ENCODE measurements at regions not wholly inside any gene's neighbourhood (a gene's known extent, or its start where the extent isn't known, plus 50 kb on each side); places are given as distances from the start of the nearest gene placed in this dataset.

DNA sequence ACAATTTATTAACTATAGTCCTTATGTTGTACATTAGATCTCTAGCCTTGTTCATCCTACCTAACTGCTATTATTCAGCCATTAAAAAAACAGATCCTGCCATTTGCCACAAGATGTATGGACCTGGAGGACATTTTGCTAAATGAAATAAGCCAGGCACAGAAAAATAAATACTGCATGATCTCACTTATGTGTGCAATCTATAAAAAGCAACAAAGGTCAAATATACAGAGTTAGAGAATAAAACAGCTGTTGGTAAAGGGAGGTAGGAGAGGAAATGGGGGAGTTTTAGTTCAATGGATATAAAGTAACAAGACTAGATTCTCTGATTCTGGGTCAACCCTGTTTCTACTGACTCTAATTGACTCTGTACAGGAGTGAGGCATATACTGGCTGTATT lies 103.3 kb upstream of the FAM9C start:
- DNase-seq (ENCODE audit: low read depth), result no peak

DNA sequence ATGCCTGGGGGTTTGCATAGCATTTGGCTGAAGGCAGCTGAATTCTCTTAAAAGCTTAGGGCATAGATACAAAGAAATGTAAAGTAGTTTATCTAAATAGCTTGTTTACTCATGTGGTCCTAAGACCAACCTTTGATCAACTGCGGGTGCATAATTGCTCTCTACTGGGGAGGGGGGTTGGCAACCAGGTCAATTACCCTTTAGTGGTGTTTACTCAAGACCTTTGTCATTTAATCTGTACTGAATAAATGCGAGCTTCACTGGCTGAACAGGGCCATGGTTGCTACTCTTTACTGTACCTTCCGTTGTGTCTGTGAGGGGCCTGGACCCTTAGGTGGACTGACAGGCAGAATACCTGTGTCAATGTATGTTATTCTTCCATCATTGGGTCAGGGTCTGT lies 102.7 kb upstream of the FAM9C start:
- no peak for DNase-seq (ENCODE audit: low read depth)

DNA sequence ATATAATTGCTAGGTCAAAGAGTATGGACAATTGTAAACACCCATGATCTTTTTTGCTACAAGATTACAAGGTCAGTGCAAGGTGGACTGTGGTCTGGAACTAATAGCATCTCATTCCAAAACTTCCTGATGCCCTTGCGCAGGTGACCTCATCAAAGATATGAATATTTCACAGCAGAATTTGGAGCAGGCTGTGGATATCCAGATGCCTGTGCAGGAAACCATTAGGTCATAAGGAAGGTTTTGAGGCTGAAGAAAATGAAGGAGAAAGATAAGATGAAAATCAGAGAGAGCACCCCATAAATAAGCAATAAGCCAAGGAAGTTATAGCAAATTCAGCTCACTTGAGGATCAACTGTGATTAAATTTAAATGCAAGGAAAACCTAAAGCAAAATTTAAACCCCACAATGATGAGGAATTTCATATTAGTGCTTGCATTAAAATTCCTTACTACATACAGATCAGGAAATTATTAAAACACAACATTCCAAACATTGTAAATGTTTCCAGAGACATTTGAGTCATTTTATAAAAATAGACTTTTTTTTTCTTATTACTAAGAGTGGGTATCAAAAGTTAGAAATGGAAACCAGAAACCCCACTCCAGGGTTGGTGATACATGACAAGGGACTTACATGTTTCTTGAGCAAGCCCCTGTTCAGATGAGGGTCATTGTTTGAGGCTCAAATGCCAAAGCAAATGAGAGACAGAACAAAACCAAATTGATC lies 100.7 kb upstream of the FAM9C start:
- DNase-seq (ENCODE audit: low read depth), result no peak

DNA sequence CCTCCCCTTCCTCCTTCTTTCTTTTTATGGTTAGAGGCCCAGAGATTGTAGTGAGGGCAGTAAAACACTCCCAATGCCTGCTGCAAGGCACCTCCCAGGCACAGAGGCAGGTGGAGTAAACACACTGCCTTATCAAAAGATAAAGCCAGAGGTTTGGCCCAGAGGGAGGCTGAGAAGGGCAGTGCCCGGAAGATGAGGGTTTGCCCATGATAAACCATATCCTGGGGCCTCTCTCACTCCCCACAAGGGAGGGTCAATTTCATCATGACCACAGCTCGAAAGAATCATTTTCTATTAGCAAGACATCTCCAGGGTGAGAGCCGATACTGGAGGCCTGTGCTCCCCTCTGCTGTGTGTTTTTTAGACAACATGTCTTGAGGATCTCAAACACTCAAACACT lies 98.5 kb upstream of the FAM9C start:
- no peak for DNase-seq (ENCODE audit: low read depth)

DNA sequence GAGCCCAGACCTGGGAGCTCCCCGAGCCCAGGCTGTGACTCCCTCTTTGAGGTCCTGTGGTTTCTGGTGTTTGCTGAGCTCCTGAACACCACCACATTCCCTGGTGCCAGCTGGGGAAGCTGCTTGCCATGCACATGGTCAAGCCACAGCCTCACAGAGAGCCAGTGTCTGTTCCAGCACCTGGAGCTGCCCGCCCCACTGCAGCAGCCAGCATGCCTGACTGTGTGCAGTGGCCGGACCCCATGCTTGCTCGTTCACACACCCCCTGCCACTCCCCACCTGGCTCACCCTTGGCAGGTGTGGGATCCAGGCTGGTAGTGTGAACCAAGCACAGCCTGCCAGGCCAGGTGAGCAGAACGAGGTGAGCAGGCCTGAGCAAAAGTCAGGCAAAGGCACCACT lies 95.6 kb upstream of the FAM9C start:
- DNase-seq (ENCODE audit: low read depth), result no peak

DNA sequence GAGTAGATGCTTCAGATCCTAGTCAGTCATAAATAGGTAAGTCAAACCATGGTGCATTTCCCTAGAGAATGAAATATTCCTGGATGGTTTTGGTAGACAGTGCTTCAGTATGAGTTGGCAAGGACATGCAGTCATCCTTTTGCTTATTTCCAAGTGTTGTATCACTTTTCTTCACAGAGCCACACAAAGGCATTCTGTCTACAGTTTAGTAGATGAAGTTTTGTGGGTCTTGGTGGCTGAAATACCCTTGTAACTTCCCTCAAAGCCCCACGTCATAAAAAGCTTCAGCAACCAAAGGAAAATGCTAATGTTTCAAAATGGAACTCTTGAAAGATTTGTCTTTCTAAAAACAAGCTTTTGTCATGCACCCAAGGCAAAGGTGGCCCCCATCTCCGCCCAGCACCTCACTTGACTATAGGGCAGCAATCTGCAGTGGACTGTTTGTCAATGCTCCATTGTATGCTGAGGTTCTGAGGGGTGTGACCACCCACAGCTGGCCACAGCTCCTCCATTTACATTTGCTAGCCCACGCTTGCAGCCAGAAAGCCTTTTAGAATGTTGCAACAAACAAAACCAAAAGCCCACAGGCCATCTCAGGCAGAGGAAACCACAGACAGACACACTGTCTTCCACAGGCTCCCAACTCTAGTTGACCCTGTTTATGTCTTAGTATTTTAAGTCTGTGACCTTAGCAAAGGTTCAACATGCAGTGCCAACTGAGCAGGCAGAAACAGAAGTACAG lies 87.1 kb upstream of the FAM9C start:
- DNase-seq (ENCODE audit: low read depth), result no peak

DNA sequence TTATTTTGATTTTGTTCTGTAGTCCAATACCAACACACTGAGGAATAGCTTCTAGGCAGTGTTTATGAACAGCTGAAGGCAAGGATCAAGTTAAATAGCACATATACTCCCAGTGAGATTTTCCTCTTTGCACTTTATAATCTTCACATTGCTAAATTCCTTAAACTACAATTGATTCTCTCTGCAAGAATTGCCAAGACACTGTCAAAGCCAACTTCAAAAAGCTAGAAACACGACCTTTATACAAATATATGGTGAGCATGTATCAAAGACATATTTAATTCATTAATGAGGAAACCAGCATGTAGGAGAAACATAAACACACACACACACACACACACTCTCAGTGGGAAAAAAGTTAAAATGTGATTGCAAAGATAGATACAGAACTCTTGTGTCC lies 86.4 kb upstream of the FAM9C start:
- no peak for DNase-seq (ENCODE audit: low read depth)

DNA sequence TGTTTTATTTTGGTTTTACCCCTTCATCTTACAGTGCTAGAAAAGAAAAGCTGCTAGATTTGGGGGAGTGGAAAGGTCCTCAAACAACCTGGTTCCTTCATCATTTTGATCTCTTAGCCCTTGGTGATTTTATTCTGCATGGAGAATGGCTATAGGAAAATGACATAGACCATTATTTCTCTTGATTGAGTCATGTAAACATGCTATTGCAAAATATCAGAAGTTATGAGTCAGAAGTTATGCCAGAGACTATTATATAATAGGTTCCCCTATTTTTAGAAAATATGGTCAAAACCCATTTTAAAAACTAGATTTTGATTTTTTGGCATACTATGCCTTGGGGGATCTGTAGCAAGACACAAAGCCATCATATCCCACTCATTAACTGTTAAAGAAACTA lies 83.7 kb upstream of the FAM9C start:
- DNase-seq (ENCODE audit: low read depth), result no peak

DNA sequence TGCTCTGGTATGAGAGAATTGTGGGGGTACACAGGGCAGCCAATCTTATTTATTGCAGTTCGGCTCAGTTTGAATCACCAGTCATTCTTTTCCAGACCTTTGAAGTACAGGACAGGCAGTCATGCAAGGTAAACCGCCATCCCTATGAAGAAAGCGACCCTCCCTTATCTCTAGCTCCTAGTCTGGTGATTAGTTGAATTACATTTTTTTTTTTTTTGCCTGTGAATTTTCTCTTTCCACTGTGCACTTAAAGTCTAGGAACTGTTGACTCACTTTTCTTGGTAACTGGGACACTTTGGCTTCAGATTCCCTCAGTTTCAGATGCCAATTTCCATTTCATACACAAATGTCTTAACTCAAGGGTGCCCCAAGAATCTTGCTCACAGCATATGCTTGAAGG lies 82.4 kb upstream of the FAM9C start:
- no peak for DNase-seq (ENCODE audit: low read depth)

DNA sequence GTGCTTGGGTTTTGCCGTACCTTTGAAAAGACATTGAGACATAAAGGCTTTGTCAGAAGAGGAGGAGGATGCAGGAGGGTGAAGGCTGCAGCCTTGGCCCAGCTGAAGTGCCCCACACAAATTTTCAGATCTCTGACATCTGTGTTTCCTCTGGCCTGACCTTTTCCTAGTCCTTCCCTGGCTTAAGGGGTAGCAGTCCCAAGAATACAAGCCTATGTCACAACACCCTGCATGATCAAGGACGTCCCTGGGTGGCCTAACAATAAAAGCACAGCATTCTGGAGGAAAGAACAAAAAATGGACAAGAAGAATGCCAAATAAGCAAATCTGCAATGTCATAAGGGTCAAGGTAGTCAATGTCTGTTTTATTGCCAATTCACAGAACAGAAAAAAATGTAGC lies 80.8 kb upstream of the FAM9C start:
- no peak for DNase-seq (ENCODE audit: low read depth)

DNA sequence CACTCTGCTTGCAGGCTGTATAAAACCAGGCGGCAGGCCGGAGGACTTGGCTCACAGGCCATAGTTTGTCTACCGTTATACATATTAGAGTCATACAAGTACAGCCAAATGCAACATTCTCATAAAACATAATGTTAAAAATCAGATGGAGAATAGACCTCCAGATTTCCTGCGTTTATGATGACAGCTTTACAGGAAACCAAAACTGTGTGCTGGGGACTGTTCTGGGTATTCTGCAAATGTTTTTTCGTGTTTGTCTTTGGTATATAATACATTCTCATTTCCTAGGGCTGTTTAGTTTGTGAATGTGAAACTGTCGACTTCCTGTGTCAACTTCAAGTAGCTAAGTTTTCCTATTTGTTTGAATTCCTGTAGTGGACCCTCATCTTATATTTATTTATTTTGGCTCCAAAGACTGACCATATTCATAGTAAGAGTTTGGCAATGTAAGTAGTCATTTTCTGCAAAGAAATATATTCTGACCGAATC lies 79.5 kb upstream of the FAM9C start:
- no peak for DNase-seq (ENCODE audit: low read depth)

DNA sequence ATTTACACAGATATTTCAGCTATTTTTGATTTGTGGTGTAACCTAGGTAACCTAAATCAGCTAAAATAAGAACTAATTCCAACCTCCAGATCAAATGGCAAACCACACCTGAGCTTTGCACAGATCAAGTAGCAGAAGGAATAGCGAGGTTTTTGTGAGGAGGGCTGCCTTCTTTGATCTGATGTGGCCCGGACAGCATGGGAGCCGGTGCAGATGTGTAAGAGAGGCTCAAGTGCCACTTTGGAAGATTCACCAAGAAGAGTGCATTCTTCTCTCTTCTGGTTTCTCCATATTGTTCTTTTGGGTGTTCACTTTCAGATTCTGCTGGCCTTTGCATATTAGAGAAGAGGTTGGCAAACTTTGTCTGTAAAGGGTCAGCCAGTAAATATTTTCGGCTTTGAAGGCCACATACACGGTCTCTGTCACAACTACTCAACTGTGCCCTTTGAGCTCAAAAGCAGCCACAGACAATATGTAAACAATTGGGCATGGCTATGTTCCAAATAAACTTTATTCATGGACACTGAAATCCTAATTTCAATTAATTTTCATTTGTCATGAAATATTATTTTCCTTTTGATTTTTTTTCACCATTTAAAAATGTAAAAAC lies 78.9 kb upstream of the FAM9C start:
- no peak for DNase-seq (ENCODE audit: low read depth)

DNA sequence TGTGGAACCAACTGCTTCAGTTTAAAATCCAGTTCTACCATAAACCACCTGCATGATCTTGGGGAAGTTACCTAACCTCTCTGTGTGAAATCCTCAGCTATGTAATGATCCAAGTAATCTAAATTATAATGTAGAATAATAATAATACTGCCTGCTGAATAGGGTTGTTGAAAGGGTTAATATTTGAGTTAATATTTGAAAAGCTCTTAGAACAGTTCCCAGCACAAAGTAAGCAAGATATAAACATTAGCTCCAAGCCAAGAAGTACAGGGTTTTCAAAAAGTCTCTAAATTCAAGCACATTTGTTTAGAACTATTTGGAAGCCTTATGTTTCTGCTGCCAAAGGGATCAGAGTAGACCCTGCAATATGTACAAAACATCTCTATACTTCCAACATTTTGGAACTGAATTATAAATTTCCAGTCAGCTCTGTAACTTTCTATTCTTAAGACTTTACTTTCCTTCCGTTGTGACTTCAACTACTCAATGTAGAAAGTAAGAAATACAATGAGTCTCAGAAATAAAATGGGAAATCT lies 76.7 kb upstream of the FAM9C start:
- DNase-seq (ENCODE audit: low read depth), result no peak

DNA sequence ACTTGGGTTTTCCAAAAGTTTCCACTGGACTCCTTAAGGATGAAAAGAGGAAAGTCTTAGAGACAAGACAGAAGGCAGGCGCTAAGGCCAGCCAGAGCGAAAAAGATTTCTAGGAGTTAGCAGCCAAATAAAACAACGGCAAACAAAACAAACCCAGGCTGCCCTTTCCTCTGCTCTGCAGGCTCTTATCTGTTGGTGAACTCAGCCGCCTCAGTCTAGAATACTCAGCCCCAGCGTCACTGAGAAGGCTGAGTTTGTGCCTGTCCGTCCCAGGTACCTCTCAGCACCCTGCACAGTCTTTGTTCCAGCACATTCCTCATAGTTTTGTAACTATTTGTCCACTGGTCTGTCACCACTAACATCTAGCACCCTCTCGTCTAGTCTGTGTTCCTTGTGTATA lies 75.6 kb upstream of the FAM9C start:
- DNase-seq (ENCODE audit: low read depth), result no peak

DNA sequence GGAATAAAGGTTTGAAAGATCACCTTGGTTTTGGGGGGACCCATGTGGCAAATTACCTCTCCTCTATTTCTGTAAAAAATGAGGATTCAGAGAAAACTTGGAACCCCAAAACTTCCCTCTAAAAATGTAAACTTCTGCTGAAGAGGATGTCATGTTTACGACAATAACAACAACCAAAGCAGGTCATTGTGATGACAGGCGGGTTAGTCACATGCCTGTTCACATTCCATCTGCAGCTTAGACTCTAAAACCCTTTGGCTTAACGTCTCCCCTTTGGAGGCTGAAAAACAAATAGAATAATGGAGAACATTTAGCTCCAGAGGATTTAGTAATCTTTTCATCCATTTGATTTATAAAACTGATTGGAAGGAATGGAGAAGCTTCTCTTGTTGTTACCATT lies 75.0 kb upstream of the FAM9C start:
- DNase-seq (ENCODE audit: low read depth), result no peak

DNA sequence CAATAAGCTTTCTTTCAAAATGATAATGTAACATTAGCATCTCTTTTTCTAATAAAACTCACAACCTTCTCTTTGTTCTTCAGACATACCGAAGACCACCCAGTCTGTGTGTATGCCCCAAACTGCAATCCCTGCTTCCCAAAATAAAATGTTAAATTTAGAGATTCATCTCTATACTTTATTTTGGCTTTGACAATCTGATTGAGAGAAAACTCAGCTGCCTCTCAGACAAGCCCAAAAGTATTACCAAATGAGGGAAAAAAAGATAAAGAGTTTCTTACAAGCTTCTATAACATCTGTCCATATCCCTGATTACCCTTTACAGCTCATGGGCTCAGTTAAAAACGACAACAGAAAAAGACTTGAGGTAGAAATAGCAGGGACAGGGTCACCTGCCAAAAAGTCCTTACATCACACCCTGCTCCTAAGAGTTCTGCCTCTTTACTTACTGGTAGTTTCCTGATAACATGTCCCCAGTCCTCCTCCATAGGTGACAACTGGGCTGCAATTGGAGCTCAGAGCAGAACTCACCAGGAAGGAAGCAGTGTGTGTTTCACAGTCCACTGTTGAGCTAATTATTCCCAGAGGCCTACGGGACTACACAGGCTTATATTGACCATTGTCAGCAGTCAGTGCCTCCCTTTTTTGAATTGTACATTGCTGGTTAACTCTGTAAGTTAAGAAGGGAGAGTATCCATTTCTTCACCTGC lies 70.9 kb upstream of the FAM9C start:
- DNase-seq (ENCODE audit: low read depth), result no peak

DNA sequence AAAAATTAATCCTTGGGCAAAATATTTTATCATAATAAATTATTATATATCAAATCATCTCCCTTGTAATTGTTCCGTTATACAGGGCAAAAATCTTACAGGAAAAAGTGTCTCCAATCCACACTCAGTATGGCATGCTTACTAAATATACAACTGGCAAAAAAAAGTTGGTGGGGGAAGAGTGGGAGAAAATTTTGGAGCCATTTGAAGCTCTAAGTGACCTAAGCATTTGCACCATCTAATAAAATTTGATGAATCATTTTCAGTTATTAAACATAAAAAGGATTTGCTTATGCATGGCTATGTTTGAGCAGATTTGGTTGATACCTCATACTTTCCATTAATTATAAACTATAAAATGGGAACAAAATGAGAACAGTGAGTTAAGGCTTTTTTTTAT lies 68.1 kb upstream of the FAM9C start:
- DNase-seq (ENCODE audit: low read depth), result no peak

DNA sequence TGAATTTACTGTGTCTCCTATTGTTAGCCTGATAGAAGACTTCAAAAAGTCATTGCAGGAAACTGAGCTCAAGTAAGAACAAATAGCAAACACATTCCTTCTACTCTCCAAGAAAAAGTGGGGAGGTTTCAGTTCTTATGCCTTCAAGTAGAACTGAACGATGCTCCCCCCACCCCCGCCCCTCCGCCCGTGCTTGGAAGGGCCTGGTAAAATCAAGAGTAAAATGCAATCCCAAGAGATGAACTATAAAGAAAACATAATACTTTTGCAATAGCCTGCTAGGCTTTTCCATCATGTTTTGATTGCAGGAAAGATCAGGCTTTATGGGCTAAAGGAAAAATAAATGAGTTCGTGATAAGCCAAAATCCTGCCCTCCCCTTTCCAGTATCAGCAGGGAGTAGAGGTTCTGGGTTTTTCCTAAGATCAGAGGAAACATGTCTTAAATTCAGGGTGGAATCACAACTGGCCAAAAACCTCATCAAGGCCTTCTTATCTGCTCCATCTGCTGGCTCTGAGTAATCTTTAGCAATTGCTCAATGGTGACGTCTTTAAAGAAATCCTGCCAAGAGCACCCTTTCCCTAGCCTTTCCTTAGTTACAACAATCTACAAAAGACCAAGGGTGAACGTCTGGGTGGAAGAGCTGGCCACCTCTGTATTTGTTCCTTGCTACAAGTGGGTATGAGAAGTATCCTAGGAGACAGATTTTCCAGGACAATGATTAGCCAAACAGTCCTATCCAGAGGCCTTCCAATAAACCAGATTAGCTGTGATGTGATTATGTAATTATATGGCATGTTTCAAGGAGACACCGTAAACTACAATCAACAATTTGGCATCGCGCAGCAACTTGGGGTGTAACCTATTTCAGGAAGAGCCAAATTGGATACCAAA lies 66.3 kb upstream of the FAM9C start:
- DNase-seq (ENCODE audit: low read depth), result peak; percentile 77

DNA sequence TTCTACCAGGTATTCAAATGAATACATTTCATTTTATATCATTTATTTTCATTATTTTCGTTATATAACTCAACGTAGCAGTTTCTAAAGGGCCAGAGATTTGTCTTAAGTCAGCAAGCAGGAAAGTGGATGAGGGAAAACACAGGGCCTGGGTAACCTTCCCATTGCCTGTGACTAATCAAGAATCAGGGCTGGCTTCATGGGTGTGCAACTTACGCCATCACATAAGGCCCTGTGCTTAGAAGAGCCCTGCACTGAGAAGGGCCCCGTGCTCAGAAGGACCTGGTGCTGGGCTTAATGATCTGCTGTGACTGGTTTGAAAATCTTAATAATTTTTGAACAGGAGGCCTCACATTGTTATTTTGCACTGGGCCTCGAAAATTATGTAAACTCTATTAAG lies 65.4 kb upstream of the FAM9C start:
- DNase-seq (ENCODE audit: low read depth), result no peak

DNA sequence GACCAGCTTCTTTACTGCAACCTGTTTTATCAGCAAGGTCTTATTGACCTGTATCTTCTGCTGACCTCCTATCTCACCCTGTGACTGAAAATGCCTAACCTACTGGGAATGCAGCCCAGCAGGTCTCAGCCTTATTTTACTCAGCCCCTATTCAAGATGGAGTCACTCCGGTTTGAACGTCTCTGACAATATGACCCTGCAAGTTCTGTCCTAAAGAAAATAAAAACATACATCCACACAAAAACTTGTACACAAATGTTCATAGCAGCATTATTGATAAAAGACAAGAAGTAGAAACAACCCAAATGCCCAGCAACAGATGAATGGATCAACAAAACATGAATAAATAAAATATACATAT lies 59.5 kb upstream of the FAM9C start:
- DNase-seq (ENCODE audit: low read depth), result no peak

DNA sequence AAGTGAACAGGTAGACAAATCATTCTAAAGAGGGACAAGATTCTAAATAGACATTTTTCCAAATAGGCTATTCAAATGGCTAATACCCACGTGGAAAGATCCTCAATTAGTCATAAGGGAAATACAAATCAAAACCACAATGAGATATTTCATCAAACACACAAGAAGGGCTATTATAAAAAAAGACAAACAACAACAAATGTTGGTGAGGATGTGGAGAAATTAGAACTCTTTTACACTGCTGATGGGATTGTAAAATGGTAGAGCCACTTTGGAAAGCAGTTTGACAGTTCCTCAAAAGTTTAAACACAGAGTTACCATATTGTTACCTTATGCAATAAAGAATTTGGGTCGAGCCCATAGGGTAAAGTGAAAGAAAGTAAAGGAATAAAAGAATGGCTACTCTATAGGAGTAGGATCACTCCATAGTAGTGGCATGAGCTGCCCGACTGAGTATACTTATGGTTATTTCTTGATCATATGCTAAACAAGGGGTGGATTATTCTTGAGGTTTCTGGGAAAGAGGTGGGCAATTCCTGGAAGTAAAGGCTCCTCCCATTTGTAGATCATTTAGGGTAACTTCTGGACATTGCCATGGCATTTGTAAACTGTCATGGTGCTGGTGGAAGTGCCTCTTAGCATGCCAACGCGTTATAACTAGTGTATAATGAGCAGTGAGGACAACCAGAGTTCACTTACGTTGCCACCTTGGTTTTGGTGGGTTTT lies 58.9 kb upstream of the FAM9C start:
- no peak for DNase-seq (ENCODE audit: low read depth)
